OCI-LY1 (cell line): ENCODE measurements at regions not wholly inside any gene's neighbourhood (a gene's known extent, or its start where the extent isn't known, plus 50 kb on each side); places are given as distances from the start of the nearest gene placed in this dataset.

Source experiments
- H2AFZ ChIP-seq: fragments of 200-600 bp; sonication (generic), shearing (Covaris generic); 2 replicates; pipeline ENCODE4 v1.6.0; 2014; ENCODE audit warnings: antibody characterized with exemption, mild to moderate bottlenecking, low read length
- H3F3A ChIP-seq: fragments of 200-600 bp; sonication (generic), shearing (Covaris generic); 2 replicates; pipeline ENCODE4 v1.6.0; 2014; ENCODE audit warnings: mild to moderate bottlenecking, antibody characterized with exemption, low read length, moderate library complexity; ENCODE audit not compliant: insufficient read depth
- H3K27ac ChIP-seq: fragments of 200-600 bp; sonication (generic); 2 replicates; pipeline ENCODE4 v1.5.1; 2014; ENCODE audit warnings: low read length, mixed run types, mild to moderate bottlenecking, low read depth; ENCODE audit not compliant: poor library complexity, severe bottlenecking
- H3K27me3 ChIP-seq: fragments of 200-600 bp; sonication (generic); 2 replicates; pipeline ENCODE4 v1.6.0; 2014; ENCODE audit warnings: antibody characterized with exemption, mild to moderate bottlenecking, low read length, moderate library complexity; ENCODE audit not compliant: insufficient read depth
- H3K36me3 ChIP-seq: fragments of 200-600 bp; sonication (generic); 2 replicates; pipeline ENCODE4 v1.6.1; 2014; ENCODE audit warnings: mild to moderate bottlenecking, antibody characterized with exemption, low read length, moderate library complexity, mixed read lengths; ENCODE audit not compliant: insufficient read depth
- H3K4me1 ChIP-seq: fragments of 200-600 bp; sonication (generic); 2 replicates; pipeline ENCODE4 v1.5.1; 2014; ENCODE audit warnings: mild to moderate bottlenecking, low read length, moderate library complexity; ENCODE audit not compliant: insufficient read depth, severe bottlenecking
- H3K4me2 ChIP-seq: fragments of 200-600 bp; sonication (generic), shearing (Covaris generic); 2 replicates; pipeline ENCODE4 v1.6.1; 2014; ENCODE audit warnings: low read length
- H3K4me3 ChIP-seq: fragments of 200-600 bp; sonication (generic); 2 replicates; pipeline ENCODE4 v1.5.1; 2014; ENCODE audit warnings: low read length, low read depth, mild to moderate bottlenecking, mixed read lengths; ENCODE audit not compliant: poor library complexity, severe bottlenecking
- H3K79me2 ChIP-seq: fragments of 200-600 bp; shearing (Covaris generic); 2 replicates; pipeline ENCODE4 v1.6.1; 2016; ENCODE audit warnings: mixed run types, low read length, mixed read lengths; ENCODE audit not compliant: insufficient read depth
- H3K9ac ChIP-seq: fragments of 200-600 bp; sonication (generic), shearing (Covaris generic); 2 replicates; pipeline ENCODE4 v1.6.1; 2014; ENCODE audit warnings: mild to moderate bottlenecking, low read length, mixed read lengths
- H3K9me2 ChIP-seq: fragments of 200-600 bp; sonication (generic), shearing (Covaris generic); 2 replicates; pipeline ENCODE4 v1.6.1; 2014; ENCODE audit warnings: low read depth, mild to moderate bottlenecking, low read length, mixed read lengths
- H3K9me3 ChIP-seq: fragments of 200-600 bp; shearing (Covaris generic); 2 replicates; pipeline ENCODE4 v1.6.1; 2014; ENCODE audit warnings: low read length, mixed read lengths
- H4K20me1 ChIP-seq: fragments of 200-600 bp; sonication (generic), shearing (Covaris generic); 2 replicates; pipeline ENCODE4 v1.6.0; 2016; ENCODE audit warnings: mild to moderate bottlenecking, low read length; ENCODE audit not compliant: insufficient read depth
- CTCF ChIP-seq: fragments of 200-600 bp; sonication (generic), shearing (Covaris generic); IDR thresholded peaks from 2 replicates; pipeline ENCODE4 v1.5.1; 2017; ENCODE audit warnings: mild to moderate bottlenecking, antibody characterized with exemption, low read length, moderate library complexity, mixed read lengths
- EZH2 ChIP-seq: fragments of 200-600 bp; sonication (generic), shearing (Covaris generic); IDR thresholded peaks from 2 replicates; pipeline ENCODE4 v1.8.0; 2017; ENCODE audit warnings: borderline replicate concordance, mixed run types, mild to moderate bottlenecking, antibody characterized with exemption, low read length, moderate library complexity, mixed read lengths

- no peak overlapping the region for H3K27ac ChIP-seq
- no peaks in the 10 kb centered on the region for H3K36me3 ChIP-seq
- H2AFZ ChIP-seq: no peak overlapping the region
- TF ChIP-seq EZH2 (no peak), CTCF (no peak)
- no peaks in the 10 kb centered on the region for H3K27me3 ChIP-seq
- no peaks in the 10 kb centered on the region for H3K9me2 ChIP-seq
- H3K4me2 ChIP-seq: no peak overlapping the region
- no peaks in the 10 kb centered on the region for H3K4me1 ChIP-seq
- H3K4me3 ChIP-seq: no peak overlapping the region
- H3K9me3 ChIP-seq: no peaks in the 10 kb centered on the region
- H4K20me1 ChIP-seq: no peaks in the 10 kb centered on the region
- no peaks in the 10 kb centered on the region for H3F3A ChIP-seq
- no peaks in the 10 kb centered on the region for H3K79me2 ChIP-seq
- H3K9ac ChIP-seq: no peak overlapping the region
Measured at GRCh38 chr1:147473733-147474049, 67.6 kb upstream of the BCL9 start.

- Histone ChIP-seq H3K36me3 (no peaks in the 10 kb centered on the region), H2AFZ (no peak overlapping the region), H3K9me3 (no peaks in the 10 kb centered on the region), H3K4me3 (no peak overlapping the region), H3K9ac (no peak overlapping the region), H3K9me2 (no peaks in the 10 kb centered on the region), H3K79me2 (no peaks in the 10 kb centered on the region), H3K4me2 (no peak overlapping the region), H3K27me3 (no peaks in the 10 kb centered on the region), H3F3A (no peaks in the 10 kb centered on the region), H3K4me1 (no peaks in the 10 kb centered on the region), H3K27ac (no peak overlapping the region), H4K20me1 (no peaks in the 10 kb centered on the region)
- no peak for TF ChIP-seq CTCF
- no peak for TF ChIP-seq EZH2
Measured at GRCh38 chr1:147475488-147475887, 65.8 kb upstream of the BCL9 start.

DNA sequence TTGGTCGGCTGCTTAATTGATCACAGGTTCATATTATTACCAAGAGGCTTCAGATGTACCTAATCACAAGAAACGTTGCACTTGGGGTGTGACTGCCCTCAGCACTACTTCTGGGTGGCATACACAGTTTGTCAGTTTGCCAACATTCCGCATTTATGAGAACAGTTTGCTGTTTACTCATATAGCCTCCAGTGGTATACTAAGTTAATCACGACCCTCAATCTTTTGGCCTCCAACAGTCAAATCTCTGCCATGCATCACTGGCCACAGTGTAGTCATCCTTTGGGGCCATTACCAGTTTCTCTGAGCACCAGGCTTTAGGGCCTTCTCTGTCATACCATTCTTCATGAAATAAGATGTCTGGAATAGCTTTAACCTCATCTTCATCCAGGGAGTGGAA lies 62.8 kb upstream of the BCL9 start:
- Histone ChIP-seq H3K79me2 (no peaks in the 10 kb centered on the region), H4K20me1 (no peaks in the 10 kb centered on the region)
- TF ChIP-seq CTCF: no peak
- TF ChIP-seq EZH2: no peak

More for the DNA sequence above, 62.8 kb upstream of the BCL9 start:
- H3K4me3 ChIP-seq: no peak overlapping the region
- H3K36me3 ChIP-seq: no peaks in the 10 kb centered on the region
- no peaks in the 10 kb centered on the region for H3K9me2 ChIP-seq
- no peaks in the 10 kb centered on the region for H3K4me1 ChIP-seq
- H3K27ac ChIP-seq: no peak overlapping the region
- no peak overlapping the region for H3K9ac ChIP-seq
- no peaks in the 10 kb centered on the region for H3F3A ChIP-seq
- H3K9me3 ChIP-seq: no peaks in the 10 kb centered on the region
- H3K27me3 ChIP-seq: no peaks in the 10 kb centered on the region
- no peak overlapping the region for H3K4me2 ChIP-seq
- H2AFZ ChIP-seq: no peak overlapping the region
